ENCODE measurements at regions not wholly inside any gene's neighbourhood (a gene's known extent, or its start where the extent isn't known, plus 50 kb on each side); places are given as distances from the start of the nearest gene placed in this dataset.

DNA sequence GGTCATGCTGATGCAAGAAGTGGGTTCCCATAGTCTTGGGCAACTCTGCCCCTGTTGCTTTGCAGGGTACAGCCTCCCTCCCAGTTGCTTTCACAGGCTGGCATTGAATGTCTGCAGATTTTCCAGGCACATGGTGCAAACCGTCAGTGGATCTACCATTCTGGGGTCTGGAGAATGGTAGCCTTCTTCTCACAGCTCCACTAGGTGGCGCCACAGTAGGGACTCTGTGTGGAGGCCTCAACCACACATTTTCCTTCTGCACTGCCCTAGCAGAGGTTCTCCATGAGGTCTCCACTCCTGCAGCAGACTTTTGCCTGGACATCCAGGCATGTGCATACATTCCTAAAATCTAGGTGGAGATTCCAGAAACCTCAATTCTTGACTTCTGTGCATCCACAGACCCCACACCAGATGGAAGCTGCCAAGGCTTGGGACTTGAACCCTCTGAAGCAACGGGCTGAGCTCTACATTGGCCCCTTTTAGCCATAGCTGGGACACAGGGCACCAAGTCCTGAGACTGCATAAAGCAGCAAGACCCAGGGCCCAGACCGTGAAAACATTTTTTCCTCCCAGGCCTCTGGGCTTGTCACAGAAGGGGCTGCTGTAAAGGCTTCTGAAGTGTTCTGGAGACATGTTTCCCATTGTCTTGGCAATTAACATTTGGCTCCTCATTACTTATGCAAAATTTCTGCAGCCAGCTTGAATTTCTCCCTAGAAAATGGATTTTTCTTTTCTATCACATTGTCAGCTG lies 466.2 kb upstream of the PBX1 start:
- Mint-ChIP-seq H3K9me3 (peaks cover 0 to 34% (median 15%) of the 10 kb centered on the region in 8 donors), H3K4me1 (no peaks in the 10 kb centered on the region), H3K27me3 (no peaks in the 10 kb centered on the region), H3K4me3 (no peak overlapping the region), H3K27ac (no peak overlapping the region), H3K36me3 (no peaks in the 10 kb centered on the region)
- DNase-seq, result no peak
- ChIA-PET CTCF (ENCODE audit: partially characterized antibody) (no interaction called here), POLR2A (ENCODE audit: partially characterized antibody) (no interaction called here)
- no peaks in the 10 kb centered on the region for H3K27me3 ChIP-seq (ENCODE audit: insufficient read depth, low read length)
- no peak overlapping the region for H3K27ac ChIP-seq (ENCODE audit: low read depth, low read length)
- H3K9me3 ChIP-seq (ENCODE audit: control insufficient read depth in 1 of 2, low read length in 2 of 2), result no peaks in the 10 kb centered on the region
- H3K4me3 ChIP-seq (ENCODE audit: low read length in 2 of 2), result no peak overlapping the region
- H3K36me3 ChIP-seq (ENCODE audit: insufficient read depth, low read length), result no peaks in the 10 kb centered on the region
- intact Hi-C loops (cut with micrococcal nuclease), result no loop called here
- no peaks in the 10 kb centered on the region for H3K4me1 ChIP-seq (ENCODE audit: insufficient read depth, low read length)

DNA sequence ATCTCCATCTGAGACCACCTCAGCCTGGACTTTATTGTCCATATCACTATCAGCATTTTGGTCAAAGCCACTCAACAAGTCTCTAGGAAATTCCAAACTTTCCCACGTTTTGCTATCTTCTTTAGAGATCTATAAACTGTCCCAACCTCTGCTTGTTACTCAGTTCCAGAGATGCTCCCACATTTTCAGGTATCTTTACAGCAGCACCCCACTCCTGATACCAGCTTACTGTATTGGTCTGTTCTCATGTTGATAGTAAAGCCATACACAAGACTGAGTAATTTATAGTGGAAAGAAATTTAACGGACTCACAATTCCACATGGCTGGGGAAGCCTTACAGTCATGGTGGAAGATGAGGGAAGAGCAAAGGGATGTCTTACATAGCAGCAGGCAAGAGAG lies 465.4 kb upstream of the PBX1 start:
- no peaks in the 10 kb centered on the region for H3K4me1 ChIP-seq (ENCODE audit: insufficient read depth, low read length)
- no peak overlapping the region for H3K27ac Mint-ChIP-seq
- no peaks in the 10 kb centered on the region for H3K36me3 Mint-ChIP-seq
- ChIA-PET CTCF (ENCODE audit: partially characterized antibody) (no interaction called here), POLR2A (ENCODE audit: partially characterized antibody) (no interaction called here)
- H3K9me3 ChIP-seq (ENCODE audit: control insufficient read depth in 1 of 2, low read length in 2 of 2), result no peaks in the 10 kb centered on the region
- H3K27me3 ChIP-seq (ENCODE audit: insufficient read depth, low read length), result no peaks in the 10 kb centered on the region
- H3K27ac ChIP-seq (ENCODE audit: low read depth, low read length), result no peak overlapping the region
- no peaks in the 10 kb centered on the region for H3K4me1 Mint-ChIP-seq
- DNase-seq, result no peak
- no peak overlapping the region for H3K4me3 Mint-ChIP-seq
- H3K36me3 ChIP-seq (ENCODE audit: insufficient read depth, low read length), result no peaks in the 10 kb centered on the region
- intact Hi-C loops (cut with micrococcal nuclease), result no loop called here
- H3K27me3 Mint-ChIP-seq, result no peaks in the 10 kb centered on the region
- H3K4me3 ChIP-seq (ENCODE audit: low read length in 2 of 2), result no peak overlapping the region
- H3K9me3 Mint-ChIP-seq, result peaks cover 0 to 27% (median 12%) of the 10 kb centered on the region in 8 donors

- CTCF ChIA-PET (ENCODE audit: partially characterized antibody), result no interaction called here
- Mint-ChIP-seq H3K9me3 (peaks cover 0 to 5% (median 3%) of the 10 kb centered on the region in 8 donors), H3K27me3 (no peaks in the 10 kb centered on the region), H3K4me1 (no peaks in the 10 kb centered on the region), H3K4me3 (no peak overlapping the region), H3K27ac (no peak overlapping the region), H3K36me3 (no peaks in the 10 kb centered on the region)
- H3K4me1 ChIP-seq (ENCODE audit: insufficient read depth, low read length), result no peaks in the 10 kb centered on the region
- intact Hi-C loops (cut with micrococcal nuclease), result no loop called here
- H3K9me3 ChIP-seq (ENCODE audit: control insufficient read depth in 1 of 2, low read length in 2 of 2), result no peaks in the 10 kb centered on the region
- H3K36me3 ChIP-seq (ENCODE audit: insufficient read depth, low read length), result no peaks in the 10 kb centered on the region
- POLR2A ChIA-PET (ENCODE audit: partially characterized antibody), result no interaction called here
- H3K27ac ChIP-seq (ENCODE audit: low read depth, low read length), result no peak overlapping the region
- no peak overlapping the region for H3K4me3 ChIP-seq (ENCODE audit: low read length in 2 of 2)
- H3K27me3 ChIP-seq (ENCODE audit: insufficient read depth, low read length), result no peaks in the 10 kb centered on the region
- DNase-seq, result no peak
Observed at GRCh38 chr1:164101802-164102201, 457.2 kb upstream of the PBX1 start.

DNA sequence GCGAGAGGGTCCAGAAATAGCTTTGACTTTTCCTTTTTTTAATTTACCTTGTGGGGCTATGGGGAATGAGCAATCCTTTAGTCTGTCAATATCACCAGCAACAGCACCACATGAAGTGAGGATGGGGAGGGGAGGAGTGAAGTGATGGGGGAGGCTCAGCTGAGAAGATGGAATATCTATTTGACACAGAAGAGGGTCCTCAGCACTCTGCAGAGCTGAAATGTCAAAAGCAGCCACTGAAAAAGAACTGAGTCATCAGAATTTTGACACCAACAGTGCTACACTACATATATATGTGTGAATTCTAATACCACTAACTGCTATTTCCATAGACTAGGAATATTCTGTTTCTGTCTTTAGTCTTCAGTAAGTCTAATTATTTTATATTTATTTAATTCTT lies 427.0 kb upstream of the PBX1 start:
- ChIA-PET POLR2A (ENCODE audit: partially characterized antibody) (no interaction called here), CTCF (ENCODE audit: partially characterized antibody) (no interaction called here)
- Histone ChIP-seq H3K9me3 (ENCODE audit: control insufficient read depth in 1 of 2, low read length in 2 of 2) (no peaks in the 10 kb centered on the region), H3K27me3 (ENCODE audit: insufficient read depth, low read length) (no peaks in the 10 kb centered on the region), H3K4me1 (ENCODE audit: insufficient read depth, low read length) (no peaks in the 10 kb centered on the region), H3K27ac (ENCODE audit: low read depth, low read length) (no peak overlapping the region), H3K4me3 (ENCODE audit: low read length in 2 of 2) (no peak overlapping the region), H3K36me3 (ENCODE audit: insufficient read depth, low read length) (no peaks in the 10 kb centered on the region)
- peaks cover 0 to 1% of the 10 kb centered on the region in 2 donors for H3K36me3 Mint-ChIP-seq
- H3K27ac Mint-ChIP-seq, result no peak overlapping the region
- intact Hi-C loops (cut with micrococcal nuclease), result no loop called here
- H3K4me1 Mint-ChIP-seq, result no peaks in the 10 kb centered on the region
- no peaks in the 10 kb centered on the region for H3K27me3 Mint-ChIP-seq
- no peak for DNase-seq
- H3K4me3 Mint-ChIP-seq, result no peak overlapping the region
- H3K9me3 Mint-ChIP-seq, result peaks cover 0 to 11% (median 5%) of the 10 kb centered on the region in 8 donors

DNA sequence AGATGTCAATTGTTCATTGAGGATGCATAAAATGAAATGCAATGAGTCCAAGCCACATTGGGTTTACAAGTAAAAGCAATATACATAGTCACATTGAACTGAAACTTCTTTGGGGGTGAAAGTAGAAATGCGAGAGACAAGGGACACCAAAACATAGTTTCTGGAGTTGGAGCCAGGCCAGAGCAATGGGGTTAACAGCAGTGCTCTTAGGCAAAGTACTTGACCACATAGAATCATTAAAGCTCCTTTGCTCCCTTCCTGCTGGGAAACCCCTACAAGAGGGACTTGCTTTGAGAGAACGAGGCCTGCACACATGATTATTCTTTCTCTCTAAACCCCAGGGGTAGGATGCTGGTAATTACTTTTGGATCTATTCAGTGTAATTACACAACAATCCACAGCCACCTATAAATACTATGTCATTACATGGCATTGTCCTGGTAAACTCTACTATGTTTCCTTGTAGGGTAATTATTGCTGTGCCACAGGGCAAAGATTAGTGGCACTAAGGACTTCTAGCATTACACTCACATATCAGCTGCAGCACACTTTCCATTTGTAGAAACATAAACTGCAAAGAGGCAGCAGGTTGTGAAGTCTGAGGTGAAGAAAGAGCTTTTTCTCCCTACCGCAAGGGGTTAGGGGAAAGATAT lies 421.6 kb upstream of the PBX1 start:
- Histone ChIP-seq H3K4me3 (ENCODE audit: low read length in 2 of 2) (no peak overlapping the region), H3K27me3 (ENCODE audit: insufficient read depth, low read length) (no peaks in the 10 kb centered on the region), H3K4me1 (ENCODE audit: insufficient read depth, low read length) (no peaks in the 10 kb centered on the region), H3K9me3 (ENCODE audit: control insufficient read depth in 1 of 2, low read length in 2 of 2) (no peaks in the 10 kb centered on the region), H3K27ac (ENCODE audit: low read depth, low read length) (no peak overlapping the region), H3K36me3 (ENCODE audit: insufficient read depth, low read length) (no peaks in the 10 kb centered on the region)
- Mint-ChIP-seq H3K27ac (no peak overlapping the region), H3K36me3 (no peaks in the 10 kb centered on the region), H3K27me3 (no peaks in the 10 kb centered on the region), H3K9me3 (peaks cover 0 to 11% (median 4%) of the 10 kb centered on the region in 8 donors), H3K4me1 (no peaks in the 10 kb centered on the region), H3K4me3 (no peak overlapping the region)
- POLR2A ChIA-PET (ENCODE audit: partially characterized antibody), result no interaction called here
- CTCF ChIA-PET (ENCODE audit: partially characterized antibody), result no interaction called here
- no peak for DNase-seq
- intact Hi-C loops (cut with micrococcal nuclease), result no loop called here

- H3K9me3 Mint-ChIP-seq, result peaks cover 0 to 14% (median 6%) of the 10 kb centered on the region in 8 donors
- no peaks in the 10 kb centered on the region for H3K27me3 Mint-ChIP-seq
Observed at GRCh38 chr1:164141797-164142196, 417.2 kb upstream of the PBX1 start.

GRCh38 chr1:164154622-164155021 lies 404.4 kb upstream of the PBX1 start:
- no peak overlapping the region for H3K4me3 Mint-ChIP-seq
- ChIA-PET CTCF (ENCODE audit: partially characterized antibody) (no interaction called here), POLR2A (ENCODE audit: partially characterized antibody) (no interaction called here)
- no peaks in the 10 kb centered on the region for H3K36me3 ChIP-seq (ENCODE audit: insufficient read depth, low read length)
- no peak for DNase-seq
- H3K27me3 ChIP-seq (ENCODE audit: insufficient read depth, low read length), result no peaks in the 10 kb centered on the region
- no peaks in the 10 kb centered on the region for H3K27me3 Mint-ChIP-seq
- peaks cover 5 to 18% (median 7%) of the 10 kb centered on the region in 8 donors for H3K9me3 Mint-ChIP-seq
- H3K36me3 Mint-ChIP-seq, result no peaks in the 10 kb centered on the region
- no peaks in the 10 kb centered on the region for H3K9me3 ChIP-seq (ENCODE audit: control insufficient read depth in 1 of 2, low read length in 2 of 2)
- H3K4me1 Mint-ChIP-seq, result no peaks in the 10 kb centered on the region
- H3K27ac ChIP-seq (ENCODE audit: low read depth, low read length), result no peak overlapping the region
- intact Hi-C loops (cut with micrococcal nuclease), result no loop called here
- H3K4me3 ChIP-seq (ENCODE audit: low read length in 2 of 2), result no peak overlapping the region
- H3K27ac Mint-ChIP-seq, result no peak overlapping the region
- H3K4me1 ChIP-seq (ENCODE audit: insufficient read depth, low read length), result no peaks in the 10 kb centered on the region

More at GRCh38 chr1:164141797-164142196, 417.2 kb upstream of the PBX1 start:
- intact Hi-C loops (cut with micrococcal nuclease), result no loop called here
- no peaks in the 10 kb centered on the region for H3K4me1 ChIP-seq (ENCODE audit: insufficient read depth, low read length)
- H3K4me3 Mint-ChIP-seq, result no peak overlapping the region
- H3K27ac Mint-ChIP-seq, result no peak overlapping the region
- no peak overlapping the region for H3K4me3 ChIP-seq (ENCODE audit: low read length in 2 of 2)
- H3K9me3 ChIP-seq (ENCODE audit: control insufficient read depth in 1 of 2, low read length in 2 of 2), result no peaks in the 10 kb centered on the region
- H3K36me3 ChIP-seq (ENCODE audit: insufficient read depth, low read length), result no peaks in the 10 kb centered on the region
- H3K4me1 Mint-ChIP-seq, result no peaks in the 10 kb centered on the region
- H3K27me3 ChIP-seq (ENCODE audit: insufficient read depth, low read length), result no peaks in the 10 kb centered on the region
- H3K27ac ChIP-seq (ENCODE audit: low read depth, low read length), result no peak overlapping the region
- ChIA-PET POLR2A (ENCODE audit: partially characterized antibody) (no interaction called here), CTCF (ENCODE audit: partially characterized antibody) (no interaction called here)
- DNase-seq, result no peak
- H3K36me3 Mint-ChIP-seq, result no peaks in the 10 kb centered on the region
